ENCODE measurements at regions not wholly inside any gene's neighbourhood (a gene's known extent, or its start where the extent isn't known, plus 50 kb on each side); places are given as distances from the start of the nearest gene placed in this dataset.

GRCh38 chr12:116687888-116688287, 50.0 kb downstream of the SPRING1 start:
- ATAC-seq = peak; percentile 47
- H3K4me3 ChIP-seq = no peak overlapping the region
- peak; percentile 21 to 56 for TF ChIP-seq CTCF (IDR thresholded peaks at IDR 0.05)
- H3K4me1 ChIP-seq = peaks cover 2 to 3% of the 10 kb centered on the region in 2 donors
- no peaks in the 10 kb centered on the region for H3K36me3 ChIP-seq
- no peaks in the 10 kb centered on the region for H3K9me3 ChIP-seq
- DNase-seq = no peak
- H3K27ac ChIP-seq = no peak overlapping the region
- intact Hi-C loops (cut with DNase I) = no loop called here
- peaks cover 0 to 5% of the 10 kb centered on the region in 2 donors for H3K27me3 ChIP-seq

- ATAC-seq = no peak
- intact Hi-C loops (cut with DNase I) = no loop called here
Observed at GRCh38 chr12:116684891-116685290, 53.0 kb downstream of the SPRING1 start.

GRCh38 chr12:116677202-116677661, 60.6 kb downstream of the SPRING1 start:
- intact Hi-C loops (cut with DNase I) = no loop called here
- TF ChIP-seq CTCF (IDR thresholded peaks at IDR 0.05) = no peak
- H3K4me3 ChIP-seq = no peak overlapping the region
- DNase-seq (no peak), ATAC-seq (no peak)
- H3K27ac ChIP-seq = no peak overlapping the region
- H3K4me1 ChIP-seq = peaks cover 4 to 38% of the 10 kb centered on the region in 2 donors
- H3K27me3 ChIP-seq = no peaks in the 10 kb centered on the region
- no peaks in the 10 kb centered on the region for H3K36me3 ChIP-seq
- no peaks in the 10 kb centered on the region for H3K9me3 ChIP-seq

More at GRCh38 chr12:116684891-116685290, 53.0 kb downstream of the SPRING1 start:
- Histone ChIP-seq H3K27me3 (no peaks in the 10 kb centered on the region), H3K36me3 (no peaks in the 10 kb centered on the region), H3K4me3 (no peak overlapping the region), H3K4me1 (no peaks in the 10 kb centered on the region), H3K9me3 (no peaks in the 10 kb centered on the region), H3K27ac (no peak overlapping the region)
- no peak for TF ChIP-seq CTCF (IDR thresholded peaks at IDR 0.05)
- no peak for DNase-seq

- ATAC-seq = peak; percentile 13
- H3K27me3 ChIP-seq = no peaks in the 10 kb centered on the region
- TF ChIP-seq CTCF (IDR thresholded peaks at IDR 0.05) = no peak
- no peak overlapping the region for H3K4me3 ChIP-seq
- DNase-seq = no peak
- H3K36me3 ChIP-seq = no peaks in the 10 kb centered on the region
- no peaks in the 10 kb centered on the region for H3K9me3 ChIP-seq
- intact Hi-C loops (cut with DNase I) = no loop called here
- peaks cover 4 to 38% of the 10 kb centered on the region in 2 donors for H3K4me1 ChIP-seq
- peak overlapping the region in 1 of 2 donors; percentile 33 for H3K27ac ChIP-seq
Observed at GRCh38 chr12:116675339-116676107, 62.3 kb downstream of the SPRING1 start.

GRCh38 chr12:116674643-116675183, 63.2 kb downstream of the SPRING1 start:
- ATAC-seq = no peak
- Histone ChIP-seq H3K36me3 (no peaks in the 10 kb centered on the region), H3K9me3 (no peaks in the 10 kb centered on the region), H3K27ac (peak overlapping the region in 1 of 2 donors; percentile 25), H3K27me3 (no peaks in the 10 kb centered on the region), H3K4me1 (peaks cover 4 to 38% of the 10 kb centered on the region in 2 donors), H3K4me3 (no peak overlapping the region)
- TF ChIP-seq CTCF (IDR thresholded peaks at IDR 0.05) = no peak
- intact Hi-C loops (cut with DNase I) = no loop called here
- no peak for DNase-seq
